Brain microvascular endothelial cell (primary cell): ENCODE measurements at regions not wholly inside any gene's neighbourhood (a gene's known extent, or its start where the extent isn't known, plus 50 kb on each side); places are given as distances from the start of the nearest gene placed in this dataset.

Experiments used
- DNase-seq: peaks from one replicate; pipeline ENCODE4 v3.0.0-alpha.2; 2020
- H3K27ac ChIP-seq: fragments of 250-450 bp; sonication (Bioruptor Pico); 2 replicates; pipeline ENCODE4 v1.5.1; 2020; ENCODE audit warnings: mild to moderate bottlenecking, moderate library complexity
- H3K27me3 ChIP-seq: fragments of 250-450 bp; sonication (Bioruptor Pico); replicated peaks from 2 replicates; pipeline ENCODE4 v1.5.1; 2020; ENCODE audit warnings: mild to moderate bottlenecking
- H3K36me3 ChIP-seq: fragments of 250-450 bp; sonication (Bioruptor Pico); replicated peaks from 2 replicates; pipeline ENCODE4 v1.5.1; 2020; ENCODE audit warnings: mild to moderate bottlenecking
- H3K4me3 ChIP-seq: 2 replicates; pipeline ENCODE4 v1.5.1; 2011; ENCODE audit warnings: low read depth, mild to moderate bottlenecking, control low read depth, low read length, moderate library complexity
- CTCF ChIP-seq: IDR thresholded peaks from 2 replicates; pipeline ENCODE4 v1.5.1; 2011; ENCODE audit warnings: low read depth, mild to moderate bottlenecking, moderate library complexity, low read length, control low read depth, inconsistent platforms; ENCODE audit errors: missing control alignments
- in situ Hi-C: cut with HindIII; loops from 2 replicates; pipeline ENCODE4 v1.10.0; 2017; ENCODE audit warnings: low sequenced_read_pairs, low pct_ligation_motif_present

GRCh38 chr4:29307256-29307655, 1412.9 kb upstream of the PCDH7 start:
- Histone ChIP-seq H3K27me3 (no peaks in the 10 kb centered on the region), H3K27ac (no peak overlapping the region), H3K36me3 (no peaks in the 10 kb centered on the region), H3K4me3 (no peak overlapping the region)
- in situ Hi-C loops, result no loop called here
- DNase-seq, result no peak
- TF ChIP-seq CTCF, result no peak

GRCh38 chr4:29307755-29308154, 1412.4 kb upstream of the PCDH7 start:
- in situ Hi-C loops, result no loop called here
- DNase-seq, result no peak

DNA sequence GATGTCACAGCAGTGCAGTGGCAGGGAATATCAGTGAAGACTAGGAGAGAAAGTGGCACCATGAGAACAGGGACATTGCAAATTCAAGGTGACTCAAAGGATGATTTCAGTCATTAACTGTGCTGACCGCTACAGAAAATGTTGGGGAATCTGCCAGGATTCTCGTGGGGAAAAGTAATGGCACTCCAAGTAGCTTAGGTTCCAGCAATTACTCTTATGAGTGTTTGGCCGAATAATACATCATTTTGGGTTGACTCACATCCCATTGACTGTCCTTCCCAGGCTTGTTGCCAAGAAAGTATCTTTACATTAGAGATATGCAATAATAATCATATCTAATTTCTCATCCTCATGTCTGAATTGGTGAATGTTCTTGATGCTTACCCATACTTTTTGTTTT, 1411.1 kb upstream of the PCDH7 start:
- H3K36me3 ChIP-seq, result no peaks in the 10 kb centered on the region
- H3K4me3 ChIP-seq, result no peak overlapping the region
- in situ Hi-C loops, result no loop called here
- no peaks in the 10 kb centered on the region for H3K27me3 ChIP-seq
- peak overlapping the region; percentile 5 for H3K27ac ChIP-seq
- peak; percentile 78 for DNase-seq
- TF ChIP-seq CTCF, result no peak

More at GRCh38 chr4:29307755-29308154, 1412.4 kb upstream of the PCDH7 start:
- no peak overlapping the region for H3K27ac ChIP-seq
- TF ChIP-seq CTCF, result no peak
- no peaks in the 10 kb centered on the region for H3K27me3 ChIP-seq
- H3K4me3 ChIP-seq, result no peak overlapping the region
- H3K36me3 ChIP-seq, result no peaks in the 10 kb centered on the region

DNA sequence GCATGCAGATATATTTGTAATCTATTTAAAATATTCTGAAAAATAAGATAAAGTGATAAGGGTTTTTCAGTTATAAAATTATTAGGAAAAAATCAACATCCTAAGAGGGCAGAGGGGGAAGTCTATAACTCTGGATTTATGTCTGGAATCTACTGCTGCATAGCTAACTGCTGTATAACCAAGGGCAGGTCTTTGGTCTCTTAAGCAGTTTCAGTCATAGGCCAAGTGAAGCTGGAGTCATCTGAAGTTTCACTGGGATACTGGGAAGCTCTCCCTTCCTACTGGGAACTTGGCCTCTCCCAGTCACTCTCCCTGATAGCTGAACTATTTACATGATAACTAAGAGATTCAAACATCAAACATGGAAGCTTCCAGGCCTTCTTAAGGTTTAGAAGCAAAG, 1409.9 kb upstream of the PCDH7 start:
- Histone ChIP-seq H3K27me3 (no peaks in the 10 kb centered on the region), H3K4me3 (no peak overlapping the region), H3K27ac (no peak overlapping the region), H3K36me3 (no peaks in the 10 kb centered on the region)
- no peak for TF ChIP-seq CTCF
- peak; percentile 11 for DNase-seq
- in situ Hi-C loops, result no loop called here

DNA sequence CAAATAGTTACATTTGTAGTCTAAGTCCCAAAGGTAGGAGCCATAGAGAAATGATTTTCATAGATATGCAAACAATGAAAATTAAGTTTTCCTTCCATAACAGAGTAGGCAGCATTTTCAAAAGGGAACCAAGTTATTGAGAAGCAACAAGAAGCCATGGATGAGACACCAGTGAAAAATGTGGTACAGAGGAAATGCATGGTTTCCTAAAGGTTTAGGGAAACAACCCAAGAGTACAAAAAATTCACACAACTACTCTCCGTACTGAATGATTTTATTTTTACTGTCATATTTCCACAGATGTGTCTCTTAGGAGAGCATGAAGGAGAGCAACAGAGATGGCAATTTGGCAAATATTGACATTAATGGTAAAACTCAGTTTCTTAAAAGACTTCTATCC, 1408.9 kb upstream of the PCDH7 start:
- Histone ChIP-seq H3K36me3 (no peaks in the 10 kb centered on the region), H3K27ac (no peak overlapping the region), H3K27me3 (no peaks in the 10 kb centered on the region), H3K4me3 (no peak overlapping the region)
- in situ Hi-C loops, result no loop called here
- peak; percentile 19 for DNase-seq
- TF ChIP-seq CTCF, result no peak

- Histone ChIP-seq H3K36me3 (no peaks in the 10 kb centered on the region), H3K27ac (no peak overlapping the region), H3K4me3 (no peak overlapping the region), H3K27me3 (no peaks in the 10 kb centered on the region)
- no peak for DNase-seq
- TF ChIP-seq CTCF, result no peak
- in situ Hi-C loops, result no loop called here
Measured at GRCh38 chr4:29319663-29320340, 1400.4 kb upstream of the PCDH7 start.
